ENCODE measurements at regions not wholly inside any gene's neighbourhood (a gene's known extent, or its start where the extent isn't known, plus 50 kb on each side); places are given as distances from the start of the nearest gene placed in this dataset.

- Histone ChIP-seq H3K9me3 (ENCODE audit: control insufficient read depth in 2 of 3, low read length in 3 of 3) (no peaks in the 10 kb centered on the region), H3K4me3 (ENCODE audit: low read length) (no peak overlapping the region), H3K27ac (ENCODE audit: low read depth, low read length) (no peak overlapping the region), H3K36me3 (ENCODE audit: control insufficient read depth in 2 of 3, insufficient read depth in 3 of 3, low read length in 3 of 3) (no peaks in the 10 kb centered on the region), H3K27me3 (ENCODE audit: control insufficient read depth in 2 of 2, insufficient read depth in 2 of 2, low read length in 2 of 2) (no peaks in the 10 kb centered on the region), H3K4me1 (ENCODE audit: control insufficient read depth in 2 of 2, insufficient read depth in 2 of 2, low read length in 2 of 2) (peaks cover 17 to 21% of the 10 kb centered on the region in 2 donors)
- Mint-ChIP-seq H3K27me3 (peaks cover 0 to 10% (median 0%) of the 10 kb centered on the region in 5 donors), H3K4me1 (peaks cover 9 to 24% (median 16%) of the 10 kb centered on the region in 7 donors), H3K4me3 (no peak overlapping the region), H3K36me3 (no peaks in the 10 kb centered on the region), H3K9me3 (no peaks in the 10 kb centered on the region), H3K27ac (no peak overlapping the region)
- CTCF ChIA-PET: no interaction called here
- no peak for DNase-seq
- no peak for ATAC-seq
- intact Hi-C loops (cut with micrococcal nuclease): loop anchor here in 1 of 2 donors (5.0 kb wide), 1 partner anchor 74 kb away; the partner anchor contains the start of gene SLC2A1
- POLR2A ChIA-PET: no interaction called here
Observed at GRCh38 chr1:43031316-43032203, 72.9 kb upstream of the SLC2A1 start.

- H3K9me3 Mint-ChIP-seq: no peaks in the 10 kb centered on the region
- no peaks in the 10 kb centered on the region for H3K27me3 ChIP-seq (ENCODE audit: control insufficient read depth in 2 of 2, insufficient read depth in 2 of 2, low read length in 2 of 2)
- no peaks in the 10 kb centered on the region for H3K4me1 ChIP-seq (ENCODE audit: control insufficient read depth in 2 of 2, insufficient read depth in 2 of 2, low read length in 2 of 2)
- no peaks in the 10 kb centered on the region for H3K4me1 Mint-ChIP-seq
- H3K27ac Mint-ChIP-seq: no peak overlapping the region
- peaks cover 0 to 12% (median 0%) of the 10 kb centered on the region in 5 donors for H3K27me3 Mint-ChIP-seq
- ChIA-PET POLR2A (no interaction called here), CTCF (no interaction called here)
- no peaks in the 10 kb centered on the region for H3K36me3 ChIP-seq (ENCODE audit: control insufficient read depth in 2 of 3, insufficient read depth in 3 of 3, low read length in 3 of 3)
- no peaks in the 10 kb centered on the region for H3K9me3 ChIP-seq (ENCODE audit: control insufficient read depth in 2 of 3, low read length in 3 of 3)
- H3K36me3 Mint-ChIP-seq: no peaks in the 10 kb centered on the region
- intact Hi-C loops (cut with micrococcal nuclease): no loop called here
- H3K27ac ChIP-seq (ENCODE audit: low read depth, low read length): no peak overlapping the region
- no peak overlapping the region for H3K4me3 ChIP-seq (ENCODE audit: low read length)
- no peak for DNase-seq
- ATAC-seq: no peak
- H3K4me3 Mint-ChIP-seq: no peak overlapping the region
Observed at GRCh38 chr1:43024905-43025304, 66.2 kb upstream of the SLC2A1 start.

GRCh38 chr1:43021547-43022474 lies 63.1 kb upstream of the SLC2A1 start:
- Histone ChIP-seq H3K27ac (ENCODE audit: low read depth, low read length) (no peak overlapping the region), H3K27me3 (ENCODE audit: control insufficient read depth in 2 of 2, insufficient read depth in 2 of 2, low read length in 2 of 2) (no peaks in the 10 kb centered on the region), H3K36me3 (ENCODE audit: control insufficient read depth in 2 of 3, insufficient read depth in 3 of 3, low read length in 3 of 3) (no peaks in the 10 kb centered on the region), H3K4me3 (ENCODE audit: low read length) (no peak overlapping the region), H3K4me1 (ENCODE audit: control insufficient read depth in 2 of 2, insufficient read depth in 2 of 2, low read length in 2 of 2) (no peaks in the 10 kb centered on the region), H3K9me3 (ENCODE audit: control insufficient read depth in 2 of 3, low read length in 3 of 3) (no peaks in the 10 kb centered on the region)
- H3K27ac Mint-ChIP-seq: no peak overlapping the region
- no peaks in the 10 kb centered on the region for H3K36me3 Mint-ChIP-seq
- no peak for DNase-seq
- POLR2A ChIA-PET: no interaction called here
- H3K9me3 Mint-ChIP-seq: no peaks in the 10 kb centered on the region
- CTCF ChIA-PET: no interaction called here
- peaks cover 0 to 21% (median 0%) of the 10 kb centered on the region in 5 donors for H3K27me3 Mint-ChIP-seq
- ATAC-seq: no peak
- intact Hi-C loops (cut with micrococcal nuclease): no loop called here
- no peaks in the 10 kb centered on the region for H3K4me1 Mint-ChIP-seq
- H3K4me3 Mint-ChIP-seq: no peak overlapping the region

- no peaks in the 10 kb centered on the region for H3K9me3 Mint-ChIP-seq
- H3K27me3 Mint-ChIP-seq: peaks cover 0 to 26% (median 0%) of the 10 kb centered on the region in 5 donors
- DNase-seq (no peak), ATAC-seq (no peak)
- ChIA-PET CTCF (no interaction called here), POLR2A (no interaction called here)
- no peak overlapping the region for H3K4me3 ChIP-seq (ENCODE audit: low read length)
- intact Hi-C loops (cut with micrococcal nuclease): no loop called here
- no peaks in the 10 kb centered on the region for H3K36me3 Mint-ChIP-seq
- no peak overlapping the region for H3K4me3 Mint-ChIP-seq
- H3K27ac Mint-ChIP-seq: no peak overlapping the region
- H3K36me3 ChIP-seq (ENCODE audit: control insufficient read depth in 2 of 3, insufficient read depth in 3 of 3, low read length in 3 of 3): no peaks in the 10 kb centered on the region
- H3K4me1 ChIP-seq (ENCODE audit: control insufficient read depth in 2 of 2, insufficient read depth in 2 of 2, low read length in 2 of 2): no peaks in the 10 kb centered on the region
- no peak overlapping the region for H3K27ac ChIP-seq (ENCODE audit: low read depth, low read length)
- no peaks in the 10 kb centered on the region for H3K27me3 ChIP-seq (ENCODE audit: control insufficient read depth in 2 of 2, insufficient read depth in 2 of 2, low read length in 2 of 2)
- H3K9me3 ChIP-seq (ENCODE audit: control insufficient read depth in 2 of 3, low read length in 3 of 3): no peaks in the 10 kb centered on the region
- H3K4me1 Mint-ChIP-seq: no peaks in the 10 kb centered on the region
Observed at GRCh38 chr1:43019226-43019625, 60.6 kb upstream of the SLC2A1 start.

- H3K27me3 ChIP-seq (ENCODE audit: control insufficient read depth in 2 of 2, insufficient read depth in 2 of 2, low read length in 2 of 2): no peaks in the 10 kb centered on the region
- no peak overlapping the region for H3K27ac ChIP-seq (ENCODE audit: low read depth, low read length)
- H3K9me3 ChIP-seq (ENCODE audit: control insufficient read depth in 2 of 3, low read length in 3 of 3): no peaks in the 10 kb centered on the region
- CTCF ChIA-PET: no interaction called here
- DNase-seq (no peak), ATAC-seq (no peak)
- Mint-ChIP-seq H3K36me3 (no peaks in the 10 kb centered on the region), H3K9me3 (no peaks in the 10 kb centered on the region), H3K27me3 (peaks cover 0 to 30% (median 0%) of the 10 kb centered on the region in 5 donors), H3K4me3 (no peak overlapping the region), H3K4me1 (no peaks in the 10 kb centered on the region), H3K27ac (peak overlapping the region in 1 of 9 donors; percentile 1)
- no peak overlapping the region for H3K4me3 ChIP-seq (ENCODE audit: low read length)
- no peaks in the 10 kb centered on the region for H3K4me1 ChIP-seq (ENCODE audit: control insufficient read depth in 2 of 2, insufficient read depth in 2 of 2, low read length in 2 of 2)
- H3K36me3 ChIP-seq (ENCODE audit: control insufficient read depth in 2 of 3, insufficient read depth in 3 of 3, low read length in 3 of 3): no peaks in the 10 kb centered on the region
- intact Hi-C loops (cut with micrococcal nuclease): no loop called here
- POLR2A ChIA-PET: no interaction called here
Observed at GRCh38 chr1:43018121-43018520, 59.5 kb upstream of the SLC2A1 start.

- intact Hi-C loops (cut with micrococcal nuclease): no loop called here
- H3K27ac Mint-ChIP-seq: no peak overlapping the region
- Histone ChIP-seq H3K27ac (ENCODE audit: low read depth, low read length) (no peak overlapping the region), H3K27me3 (ENCODE audit: control insufficient read depth in 2 of 2, insufficient read depth in 2 of 2, low read length in 2 of 2) (no peaks in the 10 kb centered on the region), H3K9me3 (ENCODE audit: control insufficient read depth in 2 of 3, low read length in 3 of 3) (no peaks in the 10 kb centered on the region), H3K4me1 (ENCODE audit: control insufficient read depth in 2 of 2, insufficient read depth in 2 of 2, low read length in 2 of 2) (no peaks in the 10 kb centered on the region), H3K4me3 (ENCODE audit: low read length) (no peak overlapping the region), H3K36me3 (ENCODE audit: control insufficient read depth in 2 of 3, insufficient read depth in 3 of 3, low read length in 3 of 3) (no peaks in the 10 kb centered on the region)
- peaks cover 0 to 1% (median 0%) of the 10 kb centered on the region in 7 donors for H3K4me1 Mint-ChIP-seq
- no peak for DNase-seq
- ATAC-seq: no peak
- no peaks in the 10 kb centered on the region for H3K36me3 Mint-ChIP-seq
- no peak overlapping the region for H3K4me3 Mint-ChIP-seq
- ChIA-PET CTCF (no interaction called here), POLR2A (no interaction called here)
- H3K27me3 Mint-ChIP-seq: peaks cover 0 to 48% (median 0%) of the 10 kb centered on the region in 5 donors
- H3K9me3 Mint-ChIP-seq: no peaks in the 10 kb centered on the region
Observed at GRCh38 chr1:43015269-43015668, 56.6 kb upstream of the SLC2A1 start.

All from naive thymus-derived CD4-positive, alpha-beta T cell (primary cell).